PC-9 (cell line): ENCODE measurements at regions not wholly inside any gene's neighbourhood (a gene's known extent, or its start where the extent isn't known, plus 50 kb on each side); places are given as distances from the start of the nearest gene placed in this dataset.

ENCODE experiments used
- BruUV-seq: library from RNA; stranded (reverse); fragments of 400-500 nt; replicated peaks from 2 replicates; lab custom pipeline; 2021; lab: Mats Ljungman, UMichigan
- CTCF ChIA-PET: fragments of 300-600 bp; sonication (Branson Sonifier 250); formaldehyde crosslinking; loops from one replicate; lab custom pipeline; 2022; ENCODE audit warnings: antibody characterized with exemption; lab: Charles Lee
- POLR2A ChIA-PET: fragments of 300-600 bp; sonication (Branson Sonifier 250); formaldehyde crosslinking; loops from one replicate; lab custom pipeline; 2022; ENCODE audit warnings: antibody characterized with exemption; ENCODE audit not compliant: unreplicated experiment; lab: Charles Lee
- DNase-seq, 2 experiments: peaks; one replicate each; pipeline versions ENCODE4 v3.0.0 to v3.0.0-alpha.2; 2015 to 2022; ENCODE audit warnings: mixed read lengths in 1 of 2
- H2AFZ ChIP-seq: fragments of 200-600 bp; sonication (generic); 2 replicates; pipeline ENCODE4 v1.8.1; 2017; ENCODE audit warnings: antibody characterized with exemption
- H3F3A ChIP-seq: fragments of 200-600 bp; sonication (generic); 2 replicates; pipeline ENCODE4 v1.8.1; 2017; ENCODE audit warnings: antibody characterized with exemption, mild to moderate bottlenecking, low read depth; ENCODE audit not compliant: insufficient read depth
- H3K27ac ChIP-seq: fragments of 200-600 bp; sonication (generic); 2 replicates; pipeline ENCODE4 v1.6.1; 2016; ENCODE audit warnings: mixed run types
- H3K27me3 ChIP-seq: fragments of 200-600 bp; sonication (generic); 2 replicates; pipeline ENCODE4 v1.6.1; 2016; ENCODE audit warnings: low read depth, mixed run types; ENCODE audit not compliant: insufficient read depth
- H3K36me3 ChIP-seq: fragments of 200-600 bp; sonication (generic); 2 replicates; pipeline ENCODE4 v1.6.1; 2016; ENCODE audit warnings: low read depth, mixed run types
- H3K4me1 ChIP-seq: fragments of 200-600 bp; sonication (generic); replicated peaks from 2 replicates; pipeline ENCODE4 v1.6.1; 2016; ENCODE audit warnings: mixed run types; ENCODE audit not compliant: insufficient read depth
- H3K4me2 ChIP-seq: fragments of 200-600 bp; sonication (generic); 2 replicates; pipeline ENCODE4 v1.6.1; 2017; ENCODE audit warnings: mixed run types
- H3K4me3 ChIP-seq: fragments of 200-600 bp; sonication (generic); 2 replicates; pipeline ENCODE4 v1.6.1; 2016; ENCODE audit warnings: mixed run types
- H3K79me2 ChIP-seq: fragments of 200-600 bp; sonication (generic); 2 replicates; pipeline ENCODE4 v1.6.1; 2017; ENCODE audit warnings: low read depth, mixed run types
- H3K9me2 ChIP-seq: fragments of 200-600 bp; sonication (generic); 2 replicates; pipeline ENCODE4 v1.8.1; 2017; ENCODE audit warnings: mild to moderate bottlenecking; ENCODE audit not compliant: insufficient read depth
- H3K9me3 ChIP-seq: fragments of 200-600 bp; sonication (generic); 2 replicates; pipeline ENCODE4 v1.8.1; 2016; ENCODE audit warnings: low read depth; ENCODE audit not compliant: insufficient read depth
- H4K20me1 ChIP-seq: fragments of 200-600 bp; sonication (generic); 2 replicates; pipeline ENCODE4 v1.8.1; 2017; ENCODE audit not compliant: insufficient read depth
- EZH2 ChIP-seq: fragments of 200-600 bp; sonication (generic); IDR thresholded peaks from 2 replicates; pipeline ENCODE4 v1.8.0; 2017; ENCODE audit warnings: antibody characterized with exemption, low read depth
- intact Hi-C: fragments of 100-400 bp; cut with micrococcal nuclease; formaldehyde crosslinking; loops from one replicate; pipeline ENCODE4 v1.10.0; 2022; ENCODE audit not compliant: unreplicated experiment
- TF ChIP-seq, protein P1 (sequence below): fragments of 200-600 bp; sonication (generic); conservative IDR thresholded peaks from 2 replicates; pipeline ENCODE4 v1.6.1; 2017; ENCODE audit warnings: mixed run types, antibody characterized with exemption, mild to moderate bottlenecking, moderate library complexity

DNA sequence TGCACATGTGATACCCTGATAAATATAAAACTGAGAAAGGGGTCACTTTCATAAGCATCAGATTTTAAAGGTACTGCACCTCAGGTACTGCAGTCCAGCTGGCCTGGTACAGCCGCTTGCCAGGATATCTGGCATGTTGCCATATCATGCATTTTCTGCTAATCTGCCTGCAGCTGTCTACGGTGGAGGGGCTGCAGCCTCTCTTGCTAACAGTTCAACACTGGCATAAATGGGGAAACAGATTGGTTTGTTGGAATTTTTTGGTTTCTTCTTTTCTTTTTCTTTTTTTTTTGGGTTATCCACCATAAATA, 71.5 kb downstream of the MIS18A start:
- no peak overlapping the region for H2AFZ ChIP-seq
- POLR2A ChIA-PET = no interaction called here
- no peaks in the 10 kb centered on the region for H3K4me1 ChIP-seq
- peaks cover 32% of the 10 kb centered on the region for H3K27me3 ChIP-seq
- intact Hi-C loops = no loop called here
- BruUV-seq = no TSS peak
- no peak overlapping the region for H3K4me3 ChIP-seq
- no peaks in the 10 kb centered on the region for H3K9me3 ChIP-seq
- H3K36me3 ChIP-seq = no peaks in the 10 kb centered on the region
- CTCF ChIA-PET = no interaction called here
- H3K9me2 ChIP-seq = no peaks in the 10 kb centered on the region
- no peak overlapping the region for H3K4me2 ChIP-seq
- H4K20me1 ChIP-seq = no peaks in the 10 kb centered on the region
- no peak for TF ChIP-seq EZH2
- TF ChIP-seq, protein P1, sequence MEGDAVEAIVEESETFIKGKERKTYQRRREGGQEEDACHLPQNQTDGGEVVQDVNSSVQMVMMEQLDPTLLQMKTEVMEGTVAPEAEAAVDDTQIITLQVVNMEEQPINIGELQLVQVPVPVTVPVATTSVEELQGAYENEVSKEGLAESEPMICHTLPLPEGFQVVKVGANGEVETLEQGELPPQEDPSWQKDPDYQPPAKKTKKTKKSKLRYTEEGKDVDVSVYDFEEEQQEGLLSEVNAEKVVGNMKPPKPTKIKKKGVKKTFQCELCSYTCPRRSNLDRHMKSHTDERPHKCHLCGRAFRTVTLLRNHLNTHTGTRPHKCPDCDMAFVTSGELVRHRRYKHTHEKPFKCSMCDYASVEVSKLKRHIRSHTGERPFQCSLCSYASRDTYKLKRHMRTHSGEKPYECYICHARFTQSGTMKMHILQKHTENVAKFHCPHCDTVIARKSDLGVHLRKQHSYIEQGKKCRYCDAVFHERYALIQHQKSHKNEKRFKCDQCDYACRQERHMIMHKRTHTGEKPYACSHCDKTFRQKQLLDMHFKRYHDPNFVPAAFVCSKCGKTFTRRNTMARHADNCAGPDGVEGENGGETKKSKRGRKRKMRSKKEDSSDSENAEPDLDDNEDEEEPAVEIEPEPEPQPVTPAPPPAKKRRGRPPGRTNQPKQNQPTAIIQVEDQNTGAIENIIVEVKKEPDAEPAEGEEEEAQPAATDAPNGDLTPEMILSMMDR = no peak
- DNase-seq = no peak
- no peaks in the 10 kb centered on the region for H3K79me2 ChIP-seq
- H3K27ac ChIP-seq = no peak overlapping the region
- no peaks in the 10 kb centered on the region for H3F3A ChIP-seq

DNA sequence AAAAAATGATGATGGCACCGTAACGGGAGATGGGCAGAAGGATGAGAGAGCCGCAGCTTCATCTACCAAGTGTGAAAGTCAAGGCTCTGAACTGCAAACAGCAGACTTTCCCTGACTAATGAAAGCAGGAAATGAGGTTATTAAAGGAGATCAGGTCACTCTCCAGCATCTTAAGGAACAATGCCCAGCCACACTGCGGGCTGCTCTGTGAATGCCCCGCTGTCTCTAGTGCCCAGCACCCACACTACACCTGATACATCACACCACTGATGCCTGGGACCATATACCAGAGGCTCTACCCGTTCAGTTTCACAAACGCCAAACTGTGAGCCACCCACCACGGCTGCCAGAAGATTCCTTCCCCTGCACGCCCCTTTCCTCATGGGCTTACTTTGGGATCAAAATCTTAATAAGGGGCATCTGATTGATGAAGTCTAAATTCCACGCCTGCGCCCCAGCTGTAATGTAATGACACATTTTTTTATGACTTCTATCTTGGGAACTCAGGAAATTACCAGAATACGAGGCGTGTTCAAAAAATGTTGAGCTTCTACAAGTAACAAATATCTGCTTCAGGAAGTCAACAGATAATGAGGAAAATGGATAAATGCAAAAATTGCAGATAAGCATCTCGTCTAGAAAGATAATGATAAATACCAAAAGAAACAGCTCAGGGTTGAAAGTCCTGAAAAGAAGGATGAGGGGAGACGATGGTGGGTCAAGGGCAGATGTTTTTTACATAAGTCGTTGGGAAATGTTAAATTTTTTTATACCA, 72.0 kb downstream of the MIS18A start:
- no peaks in the 10 kb centered on the region for H3K9me3 ChIP-seq
- no peak overlapping the region for H3K27ac ChIP-seq
- BruUV-seq = no TSS peak
- H2AFZ ChIP-seq = no peak overlapping the region
- H3K36me3 ChIP-seq = no peaks in the 10 kb centered on the region
- TF ChIP-seq, protein P1 = no peak
- TF ChIP-seq EZH2 = no peak
- ChIA-PET CTCF (no interaction called here), POLR2A (no interaction called here)
- H3K4me1 ChIP-seq = no peaks in the 10 kb centered on the region
- H3K4me2 ChIP-seq = no peak overlapping the region
- intact Hi-C loops = no loop called here
- H3F3A ChIP-seq = no peaks in the 10 kb centered on the region
- DNase-seq = no peak
- H3K27me3 ChIP-seq = peaks cover 32% of the 10 kb centered on the region
- no peaks in the 10 kb centered on the region for H3K79me2 ChIP-seq
- H3K4me3 ChIP-seq = no peak overlapping the region
- H4K20me1 ChIP-seq = no peaks in the 10 kb centered on the region
- no peaks in the 10 kb centered on the region for H3K9me2 ChIP-seq

DNA sequence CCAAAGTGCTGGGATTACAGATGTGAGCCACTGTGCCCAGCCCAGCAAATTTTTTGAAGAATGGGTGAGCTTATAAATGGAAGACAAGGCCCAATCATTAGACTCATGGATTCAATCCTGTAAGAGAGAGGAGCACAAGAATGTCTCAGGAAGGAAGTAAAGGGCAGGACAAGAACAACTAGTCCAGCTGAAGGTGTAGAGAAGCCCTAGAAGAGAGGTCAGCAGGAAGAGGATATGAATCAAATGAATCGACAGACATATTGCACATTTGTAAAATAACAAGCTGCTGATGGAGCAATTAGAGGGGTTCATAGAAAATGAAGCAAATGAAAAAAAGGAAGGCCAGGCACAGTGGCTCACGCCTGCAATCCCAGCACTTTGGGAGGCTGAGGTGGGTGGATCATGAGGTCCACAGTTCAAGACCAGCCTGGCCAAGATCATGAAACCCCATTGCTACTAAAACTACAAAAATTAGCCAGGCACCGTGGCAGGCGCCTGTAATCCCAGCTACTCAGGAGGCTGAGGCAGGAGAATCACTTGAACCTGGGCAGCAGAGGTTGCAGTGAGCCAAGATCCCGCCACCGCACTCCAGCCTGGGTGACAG, 74.9 kb downstream of the MIS18A start:
- TF ChIP-seq EZH2 = no peak
- TF ChIP-seq, protein P1 = no peak
- Histone ChIP-seq H3K36me3 (no peaks in the 10 kb centered on the region), H3K79me2 (no peaks in the 10 kb centered on the region), H3K27ac (no peak overlapping the region), H2AFZ (no peak overlapping the region), H4K20me1 (no peaks in the 10 kb centered on the region), H3F3A (no peaks in the 10 kb centered on the region), H3K4me3 (no peak overlapping the region), H3K4me1 (no peaks in the 10 kb centered on the region), H3K27me3 (peaks cover 19% of the 10 kb centered on the region), H3K4me2 (no peak overlapping the region), H3K9me2 (no peaks in the 10 kb centered on the region), H3K9me3 (no peaks in the 10 kb centered on the region)
- CTCF ChIA-PET = no interaction called here
- POLR2A ChIA-PET = no interaction called here
- no TSS peak for BruUV-seq
- DNase-seq = no peak
- intact Hi-C loops = no loop called here
